ENCODE measurements at regions not wholly inside any gene's neighbourhood (a gene's known extent, or its start where the extent isn't known, plus 50 kb on each side); places are given as distances from the start of the nearest gene placed in this dataset.
A peak's percentile ranks its signal among the peaks of the same experiment; 100 is the strongest.

GRCh38 chr2:120921457-120921856 is 185.8 kb downstream of the GLI2 start:
- H3K27me3 ChIP-seq = no peaks in the 10 kb centered on the region
- TF ChIP-seq Cebpa-rat (IDR thresholded peaks at IDR 0.05) = no peak
- H3K27ac ChIP-seq = no peak overlapping the region
- no peaks in the 10 kb centered on the region for H4K20me1 ChIP-seq
- H3K4me1 ChIP-seq = peaks cover 14% of the 10 kb centered on the region
- no peak overlapping the region for H3K9ac ChIP-seq
- no peaks in the 10 kb centered on the region for H3K9me3 ChIP-seq
- no peaks in the 10 kb centered on the region for H3K36me3 ChIP-seq
- H3K4me3 ChIP-seq = no peak overlapping the region
- H3K4me2 ChIP-seq = no peak overlapping the region

- no peak overlapping the region for H3K9ac ChIP-seq
- H3K9me3 ChIP-seq = no peaks in the 10 kb centered on the region
- no peak overlapping the region for H3K4me3 ChIP-seq
- peaks cover 14% of the 10 kb centered on the region for H3K4me1 ChIP-seq
- H4K20me1 ChIP-seq = no peaks in the 10 kb centered on the region
- no peaks in the 10 kb centered on the region for H3K36me3 ChIP-seq
- no peak overlapping the region for H3K27ac ChIP-seq
- TF ChIP-seq Cebpa-rat (IDR thresholded peaks at IDR 0.05) = no peak
- no peak overlapping the region for H3K4me2 ChIP-seq
- no peaks in the 10 kb centered on the region for H3K27me3 ChIP-seq
Observed at GRCh38 chr2:120922571-120923332, 187.1 kb downstream of the GLI2 start.

GRCh38 chr2:120923426-120923825 is 187.8 kb downstream of the GLI2 start:
- Histone ChIP-seq H3K4me3 (no peak overlapping the region), H3K27ac (no peak overlapping the region), H4K20me1 (no peaks in the 10 kb centered on the region), H3K9ac (no peak overlapping the region), H3K27me3 (no peaks in the 10 kb centered on the region), H3K4me1 (peaks cover 14% of the 10 kb centered on the region), H3K4me2 (no peak overlapping the region), H3K36me3 (no peaks in the 10 kb centered on the region), H3K9me3 (no peaks in the 10 kb centered on the region)
- no peak for TF ChIP-seq Cebpa-rat (IDR thresholded peaks at IDR 0.05)

GRCh38 chr2:120924924-120925323 is 189.3 kb downstream of the GLI2 start:
- no peak overlapping the region for H3K27ac ChIP-seq

GRCh38 chr2:120926463-120927264 is 191.0 kb downstream of the GLI2 start:
- peaks cover 14% of the 10 kb centered on the region for H3K4me1 ChIP-seq
- no peaks in the 10 kb centered on the region for H3K36me3 ChIP-seq
- H3K27ac ChIP-seq = no peak overlapping the region

More at GRCh38 chr2:120924924-120925323, 189.3 kb downstream of the GLI2 start:
- H3K9me3 ChIP-seq = no peaks in the 10 kb centered on the region
- no peaks in the 10 kb centered on the region for H3K36me3 ChIP-seq
- no peaks in the 10 kb centered on the region for H3K27me3 ChIP-seq
- peak overlapping the region; percentile 57 for H3K4me2 ChIP-seq
- H3K9ac ChIP-seq = no peak overlapping the region
- H3K4me1 ChIP-seq = peaks cover 14% of the 10 kb centered on the region
- TF ChIP-seq Cebpa-rat (IDR thresholded peaks at IDR 0.05) = no peak
- no peak overlapping the region for H3K4me3 ChIP-seq
- no peaks in the 10 kb centered on the region for H4K20me1 ChIP-seq

GRCh38 chr2:120927265-120927628 is 191.6 kb downstream of the GLI2 start:
- no peak overlapping the region for H3K4me3 ChIP-seq
- no peaks in the 10 kb centered on the region for H3K27me3 ChIP-seq
- H3K27ac ChIP-seq = no peak overlapping the region
- TF ChIP-seq Cebpa-rat (IDR thresholded peaks at IDR 0.05) = no peak
- no peaks in the 10 kb centered on the region for H3K36me3 ChIP-seq
- 0 out of 2 replicates have a peak, but pooled peaks cover 3% of the 10 kb centered on the region for H3K9me3 ChIP-seq
- H3K4me1 ChIP-seq = peaks cover 14% of the 10 kb centered on the region
- H3K9ac ChIP-seq = no peak overlapping the region
- no peak overlapping the region for H3K4me2 ChIP-seq
- H4K20me1 ChIP-seq = no peaks in the 10 kb centered on the region

More at GRCh38 chr2:120926463-120927264, 191.0 kb downstream of the GLI2 start:
- Histone ChIP-seq H3K4me2 (no peak overlapping the region), H3K27me3 (no peaks in the 10 kb centered on the region), H3K9me3 (0 out of 2 replicates have a peak, but pooled peaks cover 3% of the 10 kb centered on the region), H4K20me1 (no peaks in the 10 kb centered on the region), H3K9ac (no peak overlapping the region), H3K4me3 (no peak overlapping the region)
- no peak for TF ChIP-seq Cebpa-rat (IDR thresholded peaks at IDR 0.05)

- H3K27me3 ChIP-seq = no peaks in the 10 kb centered on the region
- no peak overlapping the region for H3K4me3 ChIP-seq
- H3K4me1 ChIP-seq = peaks cover 12% of the 10 kb centered on the region
- H3K4me2 ChIP-seq = no peak overlapping the region
- no peaks in the 10 kb centered on the region for H4K20me1 ChIP-seq
- H3K9ac ChIP-seq = no peak overlapping the region
- TF ChIP-seq Cebpa-rat (IDR thresholded peaks at IDR 0.05) = no peak
- 0 out of 2 replicates have a peak, but pooled peaks cover 3% of the 10 kb centered on the region for H3K9me3 ChIP-seq
- no peaks in the 10 kb centered on the region for H3K36me3 ChIP-seq
- no peak overlapping the region for H3K27ac ChIP-seq
Observed at GRCh38 chr2:120929829-120930228, 194.2 kb downstream of the GLI2 start.

GRCh38 chr2:120930236-120930635 is 194.6 kb downstream of the GLI2 start:
- Histone ChIP-seq H4K20me1 (no peaks in the 10 kb centered on the region), H3K27ac (no peak overlapping the region), H3K4me3 (no peak overlapping the region), H3K27me3 (no peaks in the 10 kb centered on the region), H3K4me2 (no peak overlapping the region), H3K9me3 (0 out of 2 replicates have a peak, but pooled peaks cover 3% of the 10 kb centered on the region), H3K4me1 (0 out of 2 replicates have a peak, but pooled peaks cover 9% of the 10 kb centered on the region), H3K36me3 (no peaks in the 10 kb centered on the region), H3K9ac (no peak overlapping the region)
- TF ChIP-seq Cebpa-rat (IDR thresholded peaks at IDR 0.05) = no peak

GRCh38 chr2:120930864-120931263 is 195.2 kb downstream of the GLI2 start:
- TF ChIP-seq Cebpa-rat (IDR thresholded peaks at IDR 0.05) = no peak
- no peaks in the 10 kb centered on the region for H3K36me3 ChIP-seq
- H3K4me3 ChIP-seq = no peak overlapping the region
- H3K9me3 ChIP-seq = 0 out of 2 replicates have a peak, but pooled peaks cover 3% of the 10 kb centered on the region
- H3K27me3 ChIP-seq = no peaks in the 10 kb centered on the region
- no peaks in the 10 kb centered on the region for H4K20me1 ChIP-seq
- H3K9ac ChIP-seq = no peak overlapping the region
- H3K4me1 ChIP-seq = 0 out of 2 replicates have a peak, but pooled peaks cover 9% of the 10 kb centered on the region
- no peak overlapping the region for H3K4me2 ChIP-seq
- no peak overlapping the region for H3K27ac ChIP-seq

GRCh38 chr2:120932472-120932871 is 196.8 kb downstream of the GLI2 start:
- no peaks in the 10 kb centered on the region for H3K27me3 ChIP-seq
- TF ChIP-seq Cebpa-rat (IDR thresholded peaks at IDR 0.05) = no peak
- H3K4me2 ChIP-seq = no peak overlapping the region
- no peak overlapping the region for H3K27ac ChIP-seq
- no peaks in the 10 kb centered on the region for H4K20me1 ChIP-seq
- 0 out of 2 replicates have a peak, but pooled peaks cover 3% of the 10 kb centered on the region for H3K9me3 ChIP-seq
- H3K9ac ChIP-seq = no peak overlapping the region
- no peak overlapping the region for H3K4me3 ChIP-seq
- no peaks in the 10 kb centered on the region for H3K36me3 ChIP-seq
- H3K4me1 ChIP-seq = 0 out of 2 replicates have a peak, but pooled peaks cover 9% of the 10 kb centered on the region
